Limb (tissue), 2 donors: ENCODE measurements at regions not wholly inside any gene's neighbourhood (a gene's known extent, or its start where the extent isn't known, plus 50 kb on each side); places are given as distances from the start of the nearest gene placed in this dataset.

Experiments
- DNase-seq, 2 donors: peaks; one replicate each; pipeline ENCODE4 v3.0.0-alpha.2; 2016; ENCODE audit errors: extremely low spot score in 2 of 2

GRCh38 chr9:551986-552929 is 289.2 kb upstream of the DMRT1 start:
- no peak for DNase-seq

DNA sequence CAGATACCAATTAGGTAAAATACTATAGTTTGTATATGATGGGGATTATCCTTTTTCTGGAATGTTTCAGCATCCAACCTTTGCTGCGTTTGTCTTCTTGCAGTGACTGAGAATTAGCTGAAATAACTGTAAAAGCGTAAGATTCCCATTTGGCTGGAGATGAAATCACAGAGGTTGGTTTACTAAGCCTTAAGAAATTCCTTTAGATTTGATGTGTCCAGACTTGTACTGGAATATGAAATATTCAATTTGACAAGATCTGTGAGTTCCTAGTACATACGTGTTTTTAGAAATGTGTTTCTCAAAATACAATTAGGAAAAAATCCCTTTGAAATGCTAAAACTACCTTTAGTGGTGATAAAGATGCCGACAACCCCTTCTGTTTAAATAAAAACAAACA is 286.0 kb upstream of the DMRT1 start:
- DNase-seq, result no peak

- DNase-seq, result no peak
Measured at GRCh38 chr9:556199-556598, 285.3 kb upstream of the DMRT1 start.

DNA sequence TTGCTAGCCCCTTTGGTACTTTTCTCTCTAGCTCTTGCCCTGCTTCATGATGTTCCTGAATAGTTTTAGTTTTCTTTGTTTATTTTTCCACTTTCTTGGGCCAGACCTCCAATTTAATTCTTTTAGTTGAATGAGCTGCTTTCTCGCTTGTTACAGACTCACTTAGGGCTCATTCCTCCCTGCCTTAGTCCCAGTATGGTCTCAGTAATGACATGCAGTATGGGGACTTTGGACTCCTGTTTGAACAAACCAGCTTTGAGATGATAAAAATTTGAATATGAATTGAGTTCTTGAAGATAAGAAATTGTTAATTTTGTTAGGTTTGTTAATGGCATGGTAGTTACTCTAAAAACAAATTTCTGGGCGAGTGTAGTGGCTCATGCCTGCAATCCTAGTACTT is 284.8 kb upstream of the DMRT1 start:
- DNase-seq, result no peak

- DNase-seq, result no peak
Measured at GRCh38 chr9:557601-558201, 283.8 kb upstream of the DMRT1 start.

GRCh38 chr9:561427-561826 is 280.1 kb upstream of the DMRT1 start:
- peak in 1 of 2 donors; percentile 61 for DNase-seq

GRCh38 chr9:563200-563599 is 278.3 kb upstream of the DMRT1 start:
- no peak for DNase-seq

GRCh38 chr9:565528-565927 is 276.0 kb upstream of the DMRT1 start:
- DNase-seq, result no peak

DNA sequence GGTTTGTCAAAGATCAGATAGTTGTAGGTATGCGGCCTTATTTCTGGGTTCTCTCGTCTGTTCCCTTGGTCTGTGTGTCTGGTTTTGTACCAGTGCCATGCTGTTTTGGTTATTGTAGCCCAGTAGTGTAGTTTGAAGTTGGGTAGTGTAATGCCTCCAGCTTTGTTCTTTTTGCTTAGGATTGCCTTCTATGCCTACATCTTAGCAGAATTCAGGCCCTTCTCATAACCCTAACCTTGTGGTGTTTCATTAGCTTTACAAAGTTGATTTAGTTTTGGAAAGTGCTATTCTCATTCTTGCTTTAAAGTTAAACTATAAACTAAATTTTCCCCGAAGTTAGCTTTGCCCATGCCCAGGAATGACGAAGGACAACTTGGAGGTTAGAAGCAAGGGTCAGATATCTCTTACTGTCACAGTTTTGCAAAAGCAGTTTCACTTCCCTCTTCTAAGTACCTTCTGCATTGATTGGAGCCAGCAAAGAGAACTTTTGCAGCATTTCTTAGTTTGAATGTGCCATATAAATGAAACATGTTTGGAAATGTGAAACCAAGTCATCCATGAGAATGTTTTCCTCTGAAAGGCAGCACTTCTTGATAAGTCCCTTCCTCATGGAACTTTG is 274.3 kb upstream of the DMRT1 start:
- DNase-seq, result no peak

DNA sequence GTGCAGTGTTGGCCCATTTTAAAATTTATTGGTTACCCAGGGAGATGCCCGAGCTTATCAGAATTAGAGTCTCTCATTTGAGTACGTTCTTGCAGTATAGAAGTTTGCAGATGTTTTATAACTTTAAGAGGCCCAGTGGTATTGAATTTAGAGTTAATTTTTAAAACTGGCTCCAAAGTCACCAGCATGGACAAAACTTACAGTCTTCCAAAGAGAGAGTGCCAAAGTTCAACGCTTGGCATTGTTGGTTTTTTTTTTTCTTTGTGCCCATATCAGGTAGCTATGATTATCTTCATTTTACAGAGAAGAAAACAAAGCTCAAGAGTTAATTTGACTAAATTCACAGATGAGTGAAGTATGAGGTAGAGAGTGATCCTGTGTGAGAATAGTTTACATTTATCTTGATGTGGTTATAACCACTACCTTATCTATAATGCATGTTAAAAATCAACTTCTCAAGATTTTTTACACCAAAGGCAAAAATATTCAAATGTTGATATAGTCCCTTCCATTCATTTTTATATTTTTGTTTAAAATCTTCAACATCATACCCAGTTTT is 273.7 kb upstream of the DMRT1 start:
- no peak for DNase-seq

DNA sequence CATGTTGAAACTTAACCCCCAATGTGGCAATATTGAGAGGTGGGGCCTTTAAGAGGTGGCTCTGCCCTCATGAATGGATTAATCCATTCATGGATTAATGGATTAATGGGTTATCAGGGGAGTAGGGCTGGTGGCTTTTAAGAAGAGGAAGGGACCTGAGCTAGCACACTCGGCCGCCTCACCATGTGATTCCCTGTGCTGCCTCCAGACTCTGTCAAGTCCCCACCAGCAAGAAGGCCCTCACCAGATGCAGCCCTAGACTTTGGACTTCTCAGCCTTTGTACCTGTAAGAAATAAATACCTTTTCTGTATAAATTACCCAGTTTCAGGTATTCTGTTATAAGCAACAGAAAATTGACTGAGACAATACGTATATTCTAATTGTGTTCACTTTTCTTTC is 272.2 kb upstream of the DMRT1 start:
- DNase-seq, result no peak

DNA sequence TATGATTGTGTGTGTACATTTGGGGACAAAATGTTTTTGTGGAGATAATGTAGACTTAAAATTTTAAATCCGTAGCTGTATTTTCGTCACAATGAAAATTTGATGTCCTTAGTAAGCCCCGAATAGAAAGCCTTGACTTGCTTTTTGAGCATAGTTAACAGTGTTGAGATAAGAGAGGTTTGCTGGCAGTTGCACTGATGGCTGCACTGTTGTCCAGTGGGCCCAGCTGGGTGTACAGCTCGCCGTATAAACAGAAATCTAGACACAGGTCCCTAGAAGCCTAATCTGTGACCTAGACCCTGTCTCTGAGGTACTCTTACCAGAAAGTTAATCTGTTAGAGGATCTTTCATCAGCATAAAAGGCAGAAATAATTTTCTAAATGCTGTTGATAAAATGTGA is 271.3 kb upstream of the DMRT1 start:
- no peak for DNase-seq

GRCh38 chr9:571066-571465 is 270.4 kb upstream of the DMRT1 start:
- DNase-seq, result no peak

GRCh38 chr9:571741-572140 is 269.8 kb upstream of the DMRT1 start:
- no peak for DNase-seq

DNA sequence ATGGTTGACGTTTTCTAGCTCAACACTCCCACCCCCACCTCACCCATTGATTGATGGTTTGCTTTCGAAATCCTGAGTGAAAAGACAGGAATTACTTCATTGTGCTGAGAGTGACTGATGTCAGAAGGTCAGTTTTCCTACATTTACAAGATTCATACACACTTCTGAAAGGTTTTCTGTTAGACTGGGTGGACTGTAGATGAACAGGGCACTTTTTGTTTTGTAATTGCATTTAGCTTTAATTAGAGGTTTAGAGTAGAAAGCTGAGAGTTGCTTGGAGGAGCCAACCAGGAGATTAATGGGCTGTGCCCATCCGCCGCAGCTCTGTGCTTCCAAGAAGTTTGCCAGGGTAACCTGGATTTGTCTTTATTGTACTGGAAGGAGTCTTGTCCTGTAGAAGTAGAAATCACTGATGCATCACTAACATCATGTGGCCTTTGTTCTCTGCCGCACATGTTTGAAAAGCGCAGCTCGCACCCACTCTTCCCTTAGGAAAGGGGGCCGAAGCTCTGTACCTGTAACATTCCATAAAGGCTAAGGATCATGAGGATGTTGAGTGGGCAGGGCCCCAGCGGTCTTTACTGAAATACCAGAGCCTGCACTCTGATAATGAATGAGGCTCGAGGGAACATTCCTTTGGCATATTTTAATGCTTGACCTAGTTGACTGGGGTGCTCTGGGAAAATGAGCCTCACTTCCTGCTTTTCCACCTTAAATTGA is 267.6 kb upstream of the DMRT1 start:
- no peak for DNase-seq

DNA sequence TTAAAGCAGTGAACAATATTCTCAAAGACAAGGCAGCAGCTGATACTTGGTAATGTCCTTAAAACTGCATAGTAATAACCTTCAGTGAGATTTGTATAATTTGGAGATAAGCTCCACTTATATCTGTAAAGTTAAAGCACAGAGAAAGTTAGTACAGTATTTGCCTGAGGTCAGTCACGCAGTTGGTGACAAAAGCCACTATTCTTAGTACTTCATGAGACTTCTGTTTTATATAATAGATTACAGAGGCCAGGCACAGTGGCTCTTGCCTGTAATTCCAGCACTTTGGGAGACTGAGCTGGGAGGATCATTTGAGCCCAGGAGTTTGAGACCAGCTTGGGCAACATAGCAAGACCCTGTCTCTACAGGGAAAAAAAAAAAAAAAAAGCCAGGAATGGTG is 266.4 kb upstream of the DMRT1 start:
- no peak for DNase-seq

DNA sequence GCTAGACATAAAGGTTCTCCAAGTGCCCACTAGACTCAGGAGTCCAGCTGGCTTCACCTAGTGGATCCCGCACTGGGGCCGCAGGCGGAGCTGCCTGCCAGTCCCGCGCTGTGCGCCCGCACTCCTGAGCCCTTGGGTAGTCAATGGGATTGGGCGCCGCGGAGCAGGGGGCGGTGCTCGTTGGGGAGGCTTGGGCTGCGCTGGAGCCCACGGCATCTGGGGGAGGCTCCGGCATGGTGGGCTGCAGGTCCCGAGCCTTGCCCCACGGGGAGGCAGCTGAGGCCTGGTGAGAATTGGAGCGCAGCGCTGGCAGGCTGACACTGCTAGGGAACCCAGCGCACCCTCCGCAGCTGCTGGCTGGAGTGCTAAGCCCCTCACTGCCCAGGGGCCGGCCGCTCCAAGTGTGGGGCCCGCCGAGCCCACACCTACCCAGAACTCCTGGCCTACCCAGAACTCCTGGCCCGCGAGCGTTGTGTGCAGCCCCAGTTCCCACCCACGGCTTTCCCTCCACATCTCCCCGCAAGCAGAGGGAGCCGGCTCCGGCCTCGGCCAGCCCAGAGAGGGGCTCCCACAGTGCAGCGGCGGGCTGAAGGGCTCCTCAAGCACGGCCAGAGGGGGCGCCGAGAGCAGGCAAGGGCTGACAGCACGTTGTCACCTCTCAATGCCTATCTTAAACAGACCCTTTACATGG is 260.7 kb upstream of the DMRT1 start:
- no peak for DNase-seq

- no peak for DNase-seq
Measured at GRCh38 chr9:581673-582497, 259.6 kb upstream of the DMRT1 start.

DNA sequence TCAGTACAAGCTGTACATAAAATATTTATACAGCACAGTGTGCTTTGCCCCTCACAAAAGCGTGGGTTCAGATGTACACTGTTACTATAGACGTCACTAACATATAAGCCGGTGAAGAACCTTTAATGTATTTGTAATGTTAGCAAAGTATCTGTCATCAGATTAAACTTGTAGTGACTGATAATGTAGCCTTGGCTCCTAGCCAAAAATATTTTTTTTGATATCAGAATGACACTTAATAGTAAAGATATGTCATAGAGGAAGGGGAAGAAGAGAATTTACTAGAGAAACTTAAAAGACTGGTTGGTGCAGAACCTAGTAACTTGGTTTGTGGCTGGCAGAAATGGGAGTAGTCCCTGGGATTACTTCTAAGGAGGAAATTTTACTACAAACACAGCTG is 258.7 kb upstream of the DMRT1 start:
- no peak for DNase-seq

DNA sequence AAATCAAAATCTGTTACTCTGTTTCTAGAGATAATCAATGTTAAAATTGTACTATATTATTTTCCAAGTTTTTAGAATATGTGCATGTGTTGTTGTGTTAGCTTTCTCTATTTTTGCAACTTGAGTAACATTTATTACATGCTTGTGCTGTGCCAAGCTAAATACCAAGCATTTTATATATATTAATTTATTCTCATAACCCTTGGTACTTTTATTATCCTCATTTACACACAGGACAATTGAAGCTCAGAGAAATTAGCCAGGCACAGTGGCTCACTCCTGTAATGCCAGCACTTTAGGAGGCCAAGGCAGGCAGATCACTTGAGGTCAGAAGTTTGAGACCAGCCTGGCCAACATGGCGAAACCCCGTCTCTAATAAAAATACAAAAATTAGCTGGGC is 254.0 kb upstream of the DMRT1 start:
- no peak for DNase-seq
